ENCODE measurements at regions not wholly inside any gene's neighbourhood (a gene's known extent, or its start where the extent isn't known, plus 50 kb on each side); places are given as distances from the start of the nearest gene placed in this dataset.

DNA sequence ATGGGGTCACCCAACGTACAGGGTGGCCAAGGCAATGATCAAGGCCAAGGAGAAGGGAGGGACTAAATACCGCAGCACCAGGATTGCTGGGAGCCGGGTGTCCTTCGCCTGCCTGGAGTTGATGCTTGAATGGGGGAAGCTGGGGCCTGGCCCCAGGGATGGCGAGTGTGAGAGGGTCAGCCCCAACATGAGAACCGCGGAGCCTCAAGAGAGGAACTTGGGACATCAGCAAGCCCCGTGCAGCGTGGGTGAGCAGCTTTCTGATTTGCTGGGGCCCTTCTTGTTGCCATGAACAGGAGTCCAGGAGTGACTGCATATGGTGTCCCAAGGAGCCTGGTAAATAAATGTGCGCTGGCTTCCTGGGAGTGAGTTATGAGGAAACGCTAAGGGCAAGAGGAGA is 72.8 kb upstream of the PITRM1 start:
- peaks cover 20% of the 10 kb centered on the region for H3K27me3 Mint-ChIP-seq
- H3K4me1 Mint-ChIP-seq, result peaks cover 2% of the 10 kb centered on the region
- ChIA-PET POLR2A (no interaction called here), CTCF (interaction anchor here (1.2 kb wide), 1 partner anchor 10 kb away, joined by 4 read pairs; no protein-coding TSS in a partner anchor)
- no peak for DNase-seq
- H3K36me3 Mint-ChIP-seq (ENCODE audit: low read depth), result no peaks in the 10 kb centered on the region
- H3K4me3 Mint-ChIP-seq, result no peak overlapping the region
- H3K27ac Mint-ChIP-seq, result no peak overlapping the region
- H3K9me3 Mint-ChIP-seq, result no peaks in the 10 kb centered on the region

DNA sequence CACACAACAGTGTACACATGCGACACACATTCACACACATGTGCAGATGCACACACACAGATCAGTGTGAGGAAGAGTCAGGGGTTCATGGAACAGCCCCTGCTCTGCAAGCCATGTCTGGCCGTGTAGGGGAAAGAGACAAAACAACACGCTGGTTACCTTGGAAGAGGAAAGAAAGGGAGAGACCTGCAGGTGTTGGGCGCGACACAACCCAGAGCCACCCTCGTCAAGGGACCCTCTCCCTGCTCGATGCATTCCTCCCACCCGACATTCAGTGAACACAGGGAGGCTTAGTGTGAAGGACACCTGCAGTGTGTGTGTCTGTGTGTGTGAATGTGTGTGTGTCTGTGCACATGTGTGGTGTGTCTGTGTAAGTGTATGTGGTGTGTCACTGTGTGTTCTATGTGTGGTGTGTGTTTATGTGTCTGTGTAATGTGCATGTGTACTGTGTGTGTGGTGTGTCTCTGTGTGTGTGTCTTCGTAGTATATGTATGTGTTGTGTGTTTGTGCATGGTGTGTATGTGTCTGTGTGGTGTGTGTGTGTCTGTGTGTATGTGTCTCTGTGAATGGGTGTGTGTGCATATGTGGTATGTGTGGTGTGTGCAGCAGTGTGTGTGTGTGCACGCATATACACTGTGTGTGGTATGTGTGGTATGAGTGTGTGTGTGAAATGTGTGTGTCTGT is 69.5 kb upstream of the PITRM1 start:
- Mint-ChIP-seq H3K36me3 (ENCODE audit: low read depth) (no peaks in the 10 kb centered on the region), H3K9me3 (no peaks in the 10 kb centered on the region), H3K27ac (no peak overlapping the region), H3K4me3 (no peak overlapping the region), H3K4me1 (peaks cover 7% of the 10 kb centered on the region), H3K27me3 (peaks cover 25% of the 10 kb centered on the region)
- POLR2A ChIA-PET, result no interaction called here
- DNase-seq, result no peak
- CTCF ChIA-PET, result no interaction called here

DNA sequence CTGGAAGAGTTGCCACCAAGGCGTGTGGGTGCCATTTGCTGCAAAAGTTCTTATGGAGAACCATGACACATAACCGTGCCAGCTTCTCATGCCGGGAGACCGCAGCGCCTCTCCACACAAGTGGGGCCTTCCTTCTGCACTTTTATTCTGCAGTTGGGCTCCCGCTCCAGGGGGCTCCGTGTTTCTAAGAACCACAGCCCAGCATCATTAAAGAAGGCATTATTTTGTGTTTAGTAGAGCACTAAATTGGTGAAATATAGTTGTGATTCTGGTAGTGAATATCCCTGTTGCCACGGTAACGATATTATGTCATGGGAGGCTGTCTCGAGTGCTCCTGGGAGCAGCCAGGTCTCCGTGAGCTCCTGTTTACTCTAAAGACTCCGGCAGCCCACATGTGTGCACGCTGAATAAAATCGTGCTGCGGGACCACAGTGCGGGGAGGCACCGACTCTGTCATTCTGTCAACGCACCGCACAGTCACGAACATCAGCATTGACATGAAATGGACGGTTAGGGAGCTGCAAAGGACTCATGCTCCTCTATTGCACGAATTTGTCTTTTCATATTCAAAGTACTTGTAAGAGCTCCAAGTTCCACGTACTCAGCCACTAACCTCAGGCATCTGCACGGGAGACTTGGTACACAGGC is 68.8 kb upstream of the PITRM1 start:
- Mint-ChIP-seq H3K9me3 (no peaks in the 10 kb centered on the region), H3K27me3 (peaks cover 25% of the 10 kb centered on the region), H3K4me3 (no peak overlapping the region), H3K27ac (no peak overlapping the region), H3K4me1 (peaks cover 7% of the 10 kb centered on the region), H3K36me3 (ENCODE audit: low read depth) (no peaks in the 10 kb centered on the region)
- ChIA-PET CTCF (no interaction called here), POLR2A (no interaction called here)
- DNase-seq, result no peak

DNA sequence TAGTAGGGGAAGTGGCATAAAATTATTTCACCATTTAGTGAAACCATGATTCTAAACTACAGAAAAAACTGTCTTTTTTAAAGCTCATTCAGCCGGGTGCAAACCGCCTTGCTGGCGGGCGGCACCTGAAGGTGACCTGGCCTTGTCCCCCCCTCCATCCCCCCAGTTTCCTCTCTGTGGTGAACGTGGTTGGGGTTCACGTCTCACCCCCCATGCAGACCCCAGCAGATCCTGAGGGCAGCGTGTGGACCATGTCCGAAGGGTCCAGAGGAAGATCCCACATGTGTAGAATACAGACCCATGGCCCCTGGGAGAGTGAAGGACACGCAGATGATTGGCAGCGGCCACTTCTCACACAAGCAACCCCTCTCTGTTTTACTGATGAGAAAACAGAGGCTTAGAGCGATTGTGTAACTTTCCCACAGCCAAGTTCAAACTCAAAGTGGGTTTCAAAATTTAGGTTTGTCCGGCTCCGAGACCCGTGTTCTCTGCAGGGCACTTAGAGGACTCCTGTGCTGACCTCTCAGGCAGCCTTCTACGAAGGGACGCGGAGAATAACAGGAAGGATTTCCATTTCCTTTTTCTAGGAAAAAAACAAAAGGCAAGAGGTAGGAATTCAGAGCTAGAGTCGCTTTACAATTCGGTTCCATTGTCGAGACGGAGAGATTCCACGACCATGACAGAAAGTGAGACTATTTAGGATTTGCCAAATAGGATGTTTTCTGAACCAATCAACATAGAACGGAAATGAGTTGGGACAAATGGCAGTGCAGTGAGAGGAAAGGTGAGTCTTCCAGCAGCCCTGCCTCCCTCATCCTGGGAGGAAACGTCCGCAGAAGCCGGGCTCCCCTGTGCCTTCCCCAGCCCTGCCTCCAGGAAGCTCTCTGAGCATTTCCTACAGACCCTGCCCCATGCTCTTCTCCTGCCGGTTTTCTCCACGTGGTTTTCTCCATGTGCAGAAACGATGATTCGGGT is 67.6 kb upstream of the PITRM1 start:
- no peak overlapping the region for H3K4me3 Mint-ChIP-seq
- peaks cover 27% of the 10 kb centered on the region for H3K27me3 Mint-ChIP-seq
- no peak for DNase-seq
- H3K4me1 Mint-ChIP-seq, result peaks cover 7% of the 10 kb centered on the region
- CTCF ChIA-PET, result interaction anchor here (0.7 kb wide), 1 partner anchor 1415 kb away, joined by 3 read pairs; no protein-coding TSS in a partner anchor
- POLR2A ChIA-PET, result no interaction called here
- no peaks in the 10 kb centered on the region for H3K9me3 Mint-ChIP-seq
- H3K36me3 Mint-ChIP-seq (ENCODE audit: low read depth), result no peaks in the 10 kb centered on the region
- H3K27ac Mint-ChIP-seq, result no peak overlapping the region

DNA sequence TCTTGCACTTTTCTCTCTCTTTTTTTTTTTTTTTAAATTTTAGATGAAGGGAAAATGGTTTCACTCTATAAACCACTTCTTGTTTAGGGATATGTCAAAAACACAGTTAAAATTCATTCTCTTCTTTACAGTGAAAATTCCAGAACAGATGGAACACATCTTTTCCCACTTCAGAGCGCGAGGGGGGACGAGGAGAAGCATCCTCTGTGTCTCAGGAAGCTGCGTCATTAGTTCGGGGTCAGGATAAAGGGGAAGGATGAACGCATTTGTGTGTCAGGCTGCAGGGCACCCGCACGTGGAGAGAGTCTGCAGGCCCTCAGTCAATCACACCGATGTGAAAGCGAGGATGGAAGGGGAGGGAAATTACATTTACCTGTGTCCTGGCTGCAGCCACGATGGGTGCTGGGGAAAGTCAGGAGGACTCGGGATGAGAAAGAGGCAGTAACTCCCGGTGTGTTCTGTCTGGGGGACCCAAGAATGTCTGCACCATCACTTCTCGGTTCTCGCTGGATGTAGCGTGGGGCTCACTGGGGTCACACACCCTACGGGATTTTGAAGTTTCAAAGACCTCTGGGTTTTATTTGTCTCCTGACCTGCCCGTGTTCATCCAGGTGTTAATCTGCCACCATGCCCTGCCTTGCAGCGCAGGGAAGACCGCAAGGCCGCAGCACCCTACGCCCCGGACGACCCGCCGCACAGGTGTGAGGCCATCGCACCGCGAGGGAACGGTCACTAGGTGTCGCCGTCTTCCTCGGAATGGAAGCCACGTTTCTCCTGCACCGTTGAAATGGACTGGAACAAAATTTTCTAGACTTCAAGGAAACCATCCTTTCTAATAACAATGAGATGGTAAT is 66.7 kb upstream of the PITRM1 start:
- Mint-ChIP-seq H3K27ac (no peak overlapping the region), H3K9me3 (no peaks in the 10 kb centered on the region), H3K4me1 (peaks cover 7% of the 10 kb centered on the region), H3K36me3 (ENCODE audit: low read depth) (no peaks in the 10 kb centered on the region), H3K4me3 (no peak overlapping the region), H3K27me3 (peaks cover 25% of the 10 kb centered on the region)
- DNase-seq, result peak; percentile 73
- ChIA-PET CTCF (interaction anchor here (1.1 kb wide), 1 partner anchor 1525 kb away, joined by 3 read pairs; no protein-coding TSS in a partner anchor), POLR2A (no interaction called here)

GRCh38 chr10:3238115-3238871 is 65.7 kb upstream of the PITRM1 start:
- DNase-seq, result no peak
- no peak overlapping the region for H3K27ac Mint-ChIP-seq
- H3K36me3 Mint-ChIP-seq (ENCODE audit: low read depth), result no peaks in the 10 kb centered on the region
- no peaks in the 10 kb centered on the region for H3K9me3 Mint-ChIP-seq
- peaks cover 7% of the 10 kb centered on the region for H3K4me1 Mint-ChIP-seq
- peaks cover 28% of the 10 kb centered on the region for H3K27me3 Mint-ChIP-seq
- ChIA-PET CTCF (interaction anchor here (0.6 to 1.1 kb wide), 2 partner anchors 169 to 1526 kb away, joined by 3 read pairs; no protein-coding TSS in a partner anchor), POLR2A (no interaction called here)
- H3K4me3 Mint-ChIP-seq, result no peak overlapping the region

DNA sequence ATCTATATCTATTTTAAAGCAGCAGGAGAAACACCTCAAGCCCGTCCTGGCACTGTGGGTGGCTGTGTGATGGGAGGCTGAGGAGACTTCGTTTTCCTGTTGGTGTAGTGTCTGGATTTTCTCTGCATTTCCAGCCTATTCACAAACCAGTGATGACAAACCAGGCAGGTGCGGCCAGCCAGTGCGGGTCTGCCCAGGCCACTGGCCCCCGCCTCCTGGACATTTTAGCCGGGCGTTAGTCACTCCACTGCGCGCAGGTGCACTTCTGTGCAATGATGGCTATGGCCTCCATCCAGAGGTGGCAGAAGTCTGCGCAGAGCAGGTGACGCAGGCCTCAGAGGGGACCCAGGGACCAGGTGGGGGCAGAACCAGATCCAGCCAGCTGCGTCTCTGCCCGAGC is 64.9 kb upstream of the PITRM1 start:
- POLR2A ChIA-PET, result no interaction called here
- H3K27me3 Mint-ChIP-seq, result peaks cover 35% of the 10 kb centered on the region
- no peak overlapping the region for H3K27ac Mint-ChIP-seq
- H3K9me3 Mint-ChIP-seq, result no peaks in the 10 kb centered on the region
- H3K36me3 Mint-ChIP-seq (ENCODE audit: low read depth), result no peaks in the 10 kb centered on the region
- no peak overlapping the region for H3K4me3 Mint-ChIP-seq
- CTCF ChIA-PET, result interaction anchor here (0.7 kb wide), 1 partner anchor 21 kb away, joined by 3 read pairs; no protein-coding TSS in a partner anchor
- peaks cover 7% of the 10 kb centered on the region for H3K4me1 Mint-ChIP-seq
- DNase-seq, result no peak

DNA sequence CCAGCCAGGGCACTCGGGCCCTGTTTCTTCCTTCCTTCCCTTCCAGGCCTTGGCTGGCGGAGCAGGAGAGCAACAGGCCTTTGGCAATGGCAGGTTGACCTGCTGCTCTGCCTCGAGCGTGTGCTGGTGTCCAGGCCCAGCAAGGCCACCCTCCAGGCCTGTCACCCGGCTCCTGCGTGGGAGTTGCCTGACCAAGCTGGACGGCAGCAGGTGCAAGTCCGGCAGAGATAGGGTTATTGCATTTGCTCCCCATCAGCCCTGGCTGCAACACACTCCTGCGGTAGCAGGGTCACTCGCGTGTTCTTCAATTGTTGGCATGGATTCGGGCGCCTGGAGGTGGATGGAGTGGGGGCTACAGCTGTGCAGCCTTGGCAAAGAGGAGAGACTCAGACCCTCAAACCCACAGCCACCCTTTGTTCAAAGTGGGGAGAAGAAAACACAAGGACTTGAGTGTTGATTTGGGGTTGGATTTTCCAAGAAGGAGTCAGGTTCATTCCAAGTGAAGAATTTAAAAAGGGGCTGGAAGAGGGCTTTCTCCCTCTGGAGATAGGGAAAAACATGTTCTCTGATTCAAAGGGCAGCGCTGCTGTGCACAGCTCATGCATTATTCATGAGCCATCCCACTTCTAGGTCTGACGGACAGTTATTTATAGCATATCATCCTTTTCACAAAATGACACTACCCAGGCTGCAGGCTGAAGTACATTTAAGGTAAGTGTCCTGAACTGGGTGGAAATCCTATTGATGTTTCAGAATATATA is 64.2 kb upstream of the PITRM1 start:
- Mint-ChIP-seq H3K4me3 (no peak overlapping the region), H3K9me3 (no peaks in the 10 kb centered on the region), H3K36me3 (ENCODE audit: low read depth) (no peaks in the 10 kb centered on the region), H3K27me3 (peaks cover 42% of the 10 kb centered on the region), H3K27ac (no peak overlapping the region), H3K4me1 (peaks cover 7% of the 10 kb centered on the region)
- no peak for DNase-seq
- ChIA-PET POLR2A (no interaction called here), CTCF (interaction anchor here (0.6 to 0.7 kb wide), 2 partner anchors 22 to 718 kb away, joined by 3 to 4 read pairs; no protein-coding TSS in a partner anchor)

GRCh38 chr10:3235996-3236510 is 63.5 kb upstream of the PITRM1 start:
- Mint-ChIP-seq H3K4me3 (no peak overlapping the region), H3K9me3 (no peaks in the 10 kb centered on the region), H3K4me1 (peaks cover 7% of the 10 kb centered on the region), H3K36me3 (ENCODE audit: low read depth) (no peaks in the 10 kb centered on the region), H3K27ac (no peak overlapping the region), H3K27me3 (peaks cover 42% of the 10 kb centered on the region)
- POLR2A ChIA-PET, result no interaction called here
- CTCF ChIA-PET, result interaction anchor here (0.6 kb wide), 1 partner anchor 719 kb away, joined by 4 read pairs; no protein-coding TSS in a partner anchor
- DNase-seq, result no peak

DNA sequence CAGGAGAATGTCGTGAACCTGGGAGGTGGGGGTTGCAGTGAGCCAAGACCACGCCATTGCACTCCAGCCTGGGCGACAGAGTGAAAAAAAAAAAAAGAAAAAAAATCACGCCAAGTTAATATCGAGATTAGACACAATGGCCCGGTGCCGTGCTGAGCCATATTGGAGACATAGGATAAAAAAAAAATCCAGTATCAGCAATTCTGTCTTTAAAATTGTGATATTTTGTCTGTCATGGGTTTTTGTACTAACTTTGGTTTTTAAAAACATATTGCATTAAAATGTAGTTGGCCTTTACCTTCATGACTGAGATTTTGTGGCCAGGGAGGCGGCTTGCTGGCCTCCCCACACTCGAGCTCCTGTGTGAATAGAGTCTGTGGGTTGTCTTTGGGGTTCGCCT is 62.8 kb upstream of the PITRM1 start:
- no peaks in the 10 kb centered on the region for H3K36me3 Mint-ChIP-seq (ENCODE audit: low read depth)
- CTCF ChIA-PET, result no interaction called here
- no peak overlapping the region for H3K4me3 Mint-ChIP-seq
- H3K4me1 Mint-ChIP-seq, result peaks cover 7% of the 10 kb centered on the region
- peaks cover 43% of the 10 kb centered on the region for H3K27me3 Mint-ChIP-seq
- H3K27ac Mint-ChIP-seq, result no peak overlapping the region
- POLR2A ChIA-PET, result no interaction called here
- H3K9me3 Mint-ChIP-seq, result no peaks in the 10 kb centered on the region
- DNase-seq, result no peak

DNA sequence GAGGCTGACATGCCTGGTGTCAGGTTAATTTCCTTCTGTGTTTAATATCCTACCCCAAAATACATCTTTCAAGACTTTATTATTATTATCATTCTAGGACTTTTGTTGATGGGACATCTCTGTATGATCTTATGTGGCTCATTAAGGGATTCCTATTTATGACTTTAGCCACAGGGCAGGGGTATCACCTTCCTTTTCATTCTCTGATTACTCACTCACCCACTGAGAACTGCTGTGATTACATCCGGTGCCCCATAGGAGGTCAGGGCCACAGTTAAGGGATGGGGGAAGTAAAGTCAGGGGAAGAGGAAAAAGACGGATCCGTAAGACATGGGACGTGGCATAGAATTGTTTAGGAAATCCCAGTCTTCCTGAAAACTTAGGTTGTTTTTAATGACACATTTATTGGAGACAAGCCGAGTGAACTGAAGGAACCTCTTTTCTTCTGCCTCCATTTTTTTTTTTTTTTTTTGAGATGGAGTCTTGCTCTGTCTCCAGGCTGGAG is 61.0 kb upstream of the PITRM1 start:
- ChIA-PET CTCF (interaction anchor here (0.9 kb wide), 1 partner anchor 92 kb away, joined by 3 read pairs; no protein-coding TSS in a partner anchor), POLR2A (no interaction called here)
- Mint-ChIP-seq H3K27me3 (peaks cover 38% of the 10 kb centered on the region), H3K4me3 (no peak overlapping the region), H3K4me1 (peaks cover 2% of the 10 kb centered on the region), H3K36me3 (ENCODE audit: low read depth) (no peaks in the 10 kb centered on the region), H3K9me3 (no peaks in the 10 kb centered on the region), H3K27ac (no peak overlapping the region)
- no peak for DNase-seq
